Common myeloid progenitor, CD34-positive (primary cell): ENCODE measurements at regions not wholly inside any gene's neighbourhood (a gene's known extent, or its start where the extent isn't known, plus 50 kb on each side); places are given as distances from the start of the nearest gene placed in this dataset.
A peak's percentile ranks its signal among the peaks of the same experiment; 100 is the strongest.

Experiments
- CTCF ChIA-PET: fragments of 350-600 bp; sonication (Branson Sonifier 250); formaldehyde crosslinking; loops from one replicate; lab custom pipeline; 2021; ENCODE audit warnings: antibody characterized with exemption; lab: Charles Lee
- POLR2A ChIA-PET: fragments of 350-600 bp; sonication (Branson Sonifier 250); formaldehyde crosslinking; loops from one replicate; lab custom pipeline; 2021; ENCODE audit warnings: antibody characterized with exemption; lab: Charles Lee
- DNase-seq, 3 donors: peaks; one replicate each; pipeline versions ENCODE4 v3.0.0 to v3.0.0-alpha.2; 2013
- H3K27ac ChIP-seq, 2 experiments: 1 replicate in 1 of 2; 2 replicates in 1 of 2; pipeline ENCODE4 v1.7.0; 2013; ENCODE audit warnings: inconsistent platforms in 2 of 2, low read length in 2 of 2, mild to moderate bottlenecking in 2 of 2, low read depth in 1 of 2, moderate library complexity in 1 of 2; ENCODE audit not compliant: severe bottlenecking in 2 of 2, insufficient read depth in 1 of 2, poor library complexity in 1 of 2
- H3K27me3 ChIP-seq, 5 experiments: replicated peaks in 2 of 5; 1 replicate in 3 of 5; 2 replicates in 2 of 5; pipeline versions ENCODE4 v1.6.1 to v1.7.0; 2013; ENCODE audit warnings: low read length in 4 of 5, mild to moderate bottlenecking in 2 of 5, moderate library complexity in 2 of 5, inconsistent platforms in 1 of 5; ENCODE audit not compliant: insufficient read depth in 5 of 5, control insufficient read depth in 4 of 5
- H3K36me3 ChIP-seq, 4 experiments: 1 replicate in 2 of 4; 2 replicates in 2 of 4; pipeline versions ENCODE4 v1.6.1 to v1.7.0; 2013; ENCODE audit warnings: low read length in 3 of 4, control low read depth in 1 of 4, mild to moderate bottlenecking in 1 of 4; ENCODE audit not compliant: control insufficient read depth in 4 of 4, insufficient read depth in 4 of 4
- H3K4me1 ChIP-seq, 4 experiments: 1 replicate in 3 of 4; 2 replicates in 1 of 4; pipeline versions ENCODE4 v1.6.1 to v1.7.1; 2013; ENCODE audit warnings: low read length in 3 of 4, mild to moderate bottlenecking in 3 of 4, control low read depth in 1 of 4, inconsistent platforms in 1 of 4, moderate library complexity in 1 of 4; ENCODE audit not compliant: control insufficient read depth in 4 of 4, insufficient read depth in 4 of 4; ENCODE audit errors: control extremely low read depth in 1 of 4
- H3K4me3 ChIP-seq, 7 experiments: 1 replicate in 4 of 7; 2 replicates in 3 of 7; pipeline versions ENCODE4 v1.5.1 to v1.7.0; 2013; ENCODE audit warnings: mild to moderate bottlenecking in 7 of 7, low read length in 6 of 7, moderate library complexity in 6 of 7, inconsistent platforms in 2 of 7, low read depth in 2 of 7, control low read depth in 1 of 7; ENCODE audit not compliant: insufficient read depth in 4 of 7, control insufficient read depth in 1 of 7; ENCODE audit errors: extremely low read depth in 1 of 7
- H3K9me3 ChIP-seq, 5 experiments: 1 replicate in 4 of 5; 2 replicates in 1 of 5; pipeline versions ENCODE4 v1.6.1 to v1.7.1; 2013; ENCODE audit warnings: low read length in 4 of 5, mild to moderate bottlenecking in 2 of 5, inconsistent platforms in 1 of 5, low read depth in 1 of 5, moderate library complexity in 1 of 5; ENCODE audit not compliant: control insufficient read depth in 4 of 5, insufficient read depth in 2 of 5; ENCODE audit errors: control extremely low read depth in 1 of 5
- WGBS: methylation state at CpG from one replicate; pipeline ENCODE4 v1.1.5; 2013; ENCODE audit not compliant: insufficient coverage; 5-methylcytosine and 5-hydroxymethylcytosine counted together

GRCh38 chr2:37489536-37489935 lies 145.1 kb downstream of the QPCT start:
- Histone ChIP-seq H3K9me3 (peaks cover 0 to 3% (median 0%) of the 10 kb centered on the region in 5 experiments), H3K36me3 (no peaks in the 10 kb centered on the region), H3K4me3 (no peak overlapping the region), H3K27me3 (no peaks in the 10 kb centered on the region), H3K27ac (no peak overlapping the region), H3K4me1 (no peaks in the 10 kb centered on the region)
- ChIA-PET POLR2A (no interaction called here), CTCF (interaction anchor here (0.7 to 1.0 kb wide), 3 partner anchors 10 to 388 kb away, joined by 3 read pairs; no protein-coding TSS in a partner anchor)
- WGBS = no CpG with 5 or more reads among the region's 1 CpG
- no peak for DNase-seq

GRCh38 chr2:37493425-37493824 lies 149.0 kb downstream of the QPCT start:
- no peaks in the 10 kb centered on the region for H3K36me3 ChIP-seq
- no CpG with 5 or more reads among the region's 3 CpGs for WGBS

GRCh38 chr2:37499113-37499512 lies 154.7 kb downstream of the QPCT start:
- no peaks in the 10 kb centered on the region for H3K27me3 ChIP-seq
- DNase-seq = no peak
- POLR2A ChIA-PET = no interaction called here
- no peak overlapping the region for H3K27ac ChIP-seq
- H3K4me3 ChIP-seq = no peak overlapping the region
- no peaks in the 10 kb centered on the region for H3K4me1 ChIP-seq
- no peaks in the 10 kb centered on the region for H3K36me3 ChIP-seq
- CTCF ChIA-PET = interaction anchor here (1.1 kb wide), 1 partner anchor 11 kb away, joined by 3 read pairs; no protein-coding TSS in a partner anchor
- no CpG with 5 or more reads among the region's 3 CpGs for WGBS
- H3K9me3 ChIP-seq = peaks cover 0 to 5% (median 0%) of the 10 kb centered on the region in 5 experiments

More at GRCh38 chr2:37493425-37493824, 149.0 kb downstream of the QPCT start:
- ChIA-PET CTCF (no interaction called here), POLR2A (no interaction called here)
- Histone ChIP-seq H3K27ac (no peak overlapping the region), H3K9me3 (peaks cover 0 to 8% (median 0%) of the 10 kb centered on the region in 5 experiments), H3K4me1 (no peaks in the 10 kb centered on the region), H3K4me3 (no peak overlapping the region), H3K27me3 (no peaks in the 10 kb centered on the region)
- DNase-seq = no peak

- DNase-seq = peak in 2 of 3 donors; percentile 4 to 28
- ChIA-PET POLR2A (no interaction called here), CTCF (no interaction called here)
- Histone ChIP-seq H3K27ac (no peak overlapping the region), H3K4me1 (no peaks in the 10 kb centered on the region), H3K4me3 (no peak overlapping the region), H3K27me3 (no peaks in the 10 kb centered on the region), H3K9me3 (peaks cover 0 to 3% (median 0%) of the 10 kb centered on the region in 5 experiments), H3K36me3 (no peaks in the 10 kb centered on the region)
Observed at GRCh38 chr2:37500031-37500430, 155.6 kb downstream of the QPCT start.

- no peaks in the 10 kb centered on the region for H3K27me3 ChIP-seq
- H3K4me3 ChIP-seq = no peak overlapping the region
- H3K27ac ChIP-seq = no peak overlapping the region
- H3K4me1 ChIP-seq = no peaks in the 10 kb centered on the region
- no peaks in the 10 kb centered on the region for H3K9me3 ChIP-seq
- no peak for DNase-seq
- ChIA-PET POLR2A (no interaction called here), CTCF (interaction anchor here (1.0 kb wide), 1 partner anchor 332 kb away, joined by 3 read pairs; no protein-coding TSS in a partner anchor)
- WGBS = 100% methylated on average over 1 of the region's 2 CpGs
- H3K36me3 ChIP-seq = no peaks in the 10 kb centered on the region
Observed at GRCh38 chr2:37501113-37501512, 156.7 kb downstream of the QPCT start.

GRCh38 chr2:37506407-37507050 lies 162.1 kb downstream of the QPCT start:
- POLR2A ChIA-PET = interaction anchor here (0.7 kb wide), 1 partner anchor 38 kb away, joined by 3 read pairs; no protein-coding TSS in a partner anchor
- CTCF ChIA-PET = interaction anchor here (1.0 kb wide), 1 partner anchor 15 kb away, joined by 3 read pairs; no protein-coding TSS in a partner anchor
- Histone ChIP-seq H3K4me1 (no peaks in the 10 kb centered on the region), H3K27ac (no peak overlapping the region), H3K36me3 (no peaks in the 10 kb centered on the region), H3K4me3 (no peak overlapping the region), H3K9me3 (no peaks in the 10 kb centered on the region), H3K27me3 (no peaks in the 10 kb centered on the region)
- DNase-seq = no peak
- WGBS = 100% methylated on average over 4 of the region's 5 CpGs

- ChIA-PET POLR2A (no interaction called here), CTCF (no interaction called here)
- Histone ChIP-seq H3K4me1 (no peaks in the 10 kb centered on the region), H3K4me3 (no peak overlapping the region), H3K36me3 (no peaks in the 10 kb centered on the region), H3K27me3 (no peaks in the 10 kb centered on the region), H3K27ac (no peak overlapping the region), H3K9me3 (no peaks in the 10 kb centered on the region)
- WGBS = 100% methylated on average over 1 of the region's 3 CpGs
- no peak for DNase-seq
Observed at GRCh38 chr2:37507051-37507410, 162.6 kb downstream of the QPCT start.
